GM21619 (cell line): ENCODE measurements at regions not wholly inside any gene's neighbourhood (a gene's known extent, or its start where the extent isn't known, plus 50 kb on each side); places are given as distances from the start of the nearest gene placed in this dataset.
"Not testable (repeated sequence)": the region's sequence is repeated elsewhere in the genome, so short reads cannot be mapped to it uniquely, and the experiment has no call there.

ENCODE experiments used
- ATAC-seq: cut with Tn5 transposase; IDR thresholded peaks from one replicate; pipeline ENCODE4 v1.9.1; 2021; ENCODE audit not compliant: unreplicated experiment

- no peak for ATAC-seq
Observed at GRCh38 chr5:163569284-163569683, 63.9 kb downstream of the MAT2B start.

- no peak for ATAC-seq
Observed at GRCh38 chr5:163571744-163572143, 66.3 kb downstream of the MAT2B start.

- no peak for ATAC-seq
Observed at GRCh38 chr5:163574472-163575440, 69.3 kb downstream of the MAT2B start.

- ATAC-seq: no peak
Observed at GRCh38 chr5:163578652-163579051, 73.2 kb downstream of the MAT2B start.

GRCh38 chr5:163579729-163580128 lies 74.3 kb downstream of the MAT2B start:
- no peak for ATAC-seq

GRCh38 chr5:163580516-163580915 lies 75.1 kb downstream of the MAT2B start:
- ATAC-seq: no peak

GRCh38 chr5:163583491-163584153 lies 78.2 kb downstream of the MAT2B start:
- ATAC-seq: not testable (repeated sequence)

GRCh38 chr5:163585206-163585605 lies 79.8 kb downstream of the MAT2B start:
- ATAC-seq: no peak

GRCh38 chr5:163586531-163586956 lies 81.1 kb downstream of the MAT2B start:
- ATAC-seq: no peak

- no peak for ATAC-seq
Observed at GRCh38 chr5:163594951-163595350, 89.5 kb downstream of the MAT2B start.

GRCh38 chr5:163595932-163596607 lies 90.7 kb downstream of the MAT2B start:
- ATAC-seq: no peak

GRCh38 chr5:163596608-163597315 lies 91.3 kb downstream of the MAT2B start:
- no peak for ATAC-seq

GRCh38 chr5:163604013-163604412 lies 98.6 kb downstream of the MAT2B start:
- no peak for ATAC-seq

GRCh38 chr5:163607256-163607655 lies 101.8 kb downstream of the MAT2B start:
- ATAC-seq: no peak

- ATAC-seq: no peak
Observed at GRCh38 chr5:163608621-163609020, 103.2 kb downstream of the MAT2B start.

- no peak for ATAC-seq
Observed at GRCh38 chr5:163609910-163610309, 104.5 kb downstream of the MAT2B start.

- ATAC-seq: no peak
Observed at GRCh38 chr5:163612358-163613149, 107.1 kb downstream of the MAT2B start.

- ATAC-seq: no peak
Observed at GRCh38 chr5:163613150-163613442, 107.7 kb downstream of the MAT2B start.

- ATAC-seq: no peak
Observed at GRCh38 chr5:163614787-163615186, 109.4 kb downstream of the MAT2B start.

- no peak for ATAC-seq
Observed at GRCh38 chr5:163619273-163619934, 114.0 kb downstream of the MAT2B start.
